Islet of Langerhans (tissue), 1 donor: ENCODE measurements at regions not wholly inside any gene's neighbourhood (a gene's known extent, or its start where the extent isn't known, plus 50 kb on each side); places are given as distances from the start of the nearest gene placed in this dataset.

Source experiments
- FAIRE-seq: peaks from one replicate; lab custom pipeline; 2011; peaks lifted over from hg19 to GRCh38; lab: Jason Lieb, UNC

- FAIRE-seq, result no peak
Measured at GRCh38 chr2:225340923-225341322, 58.6 kb upstream of the NYAP2 start.

GRCh38 chr2:225337183-225337582, 62.3 kb upstream of the NYAP2 start:
- no peak for FAIRE-seq

- no peak for FAIRE-seq
Measured at GRCh38 chr2:225334514-225334913, 65.0 kb upstream of the NYAP2 start.

DNA sequence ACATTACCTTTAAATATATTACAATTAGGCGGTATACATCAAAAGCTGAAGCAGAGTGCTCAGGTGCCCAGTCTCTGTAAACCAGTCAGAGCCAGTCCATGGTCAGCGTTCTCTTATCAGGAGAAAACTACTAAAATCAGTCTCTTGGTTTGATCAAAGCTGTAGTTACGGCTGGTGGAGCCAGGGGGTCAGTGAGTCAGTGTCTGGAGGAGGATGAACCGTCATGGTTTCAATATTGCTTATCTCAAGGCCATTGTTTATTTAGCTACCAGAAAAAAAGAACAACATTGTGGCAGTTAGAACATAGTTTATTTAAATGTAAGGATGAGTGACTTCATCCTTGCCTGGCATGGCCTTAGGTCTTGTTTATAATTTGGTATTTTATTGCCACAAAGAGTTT, 71.3 kb upstream of the NYAP2 start:
- no peak for FAIRE-seq

DNA sequence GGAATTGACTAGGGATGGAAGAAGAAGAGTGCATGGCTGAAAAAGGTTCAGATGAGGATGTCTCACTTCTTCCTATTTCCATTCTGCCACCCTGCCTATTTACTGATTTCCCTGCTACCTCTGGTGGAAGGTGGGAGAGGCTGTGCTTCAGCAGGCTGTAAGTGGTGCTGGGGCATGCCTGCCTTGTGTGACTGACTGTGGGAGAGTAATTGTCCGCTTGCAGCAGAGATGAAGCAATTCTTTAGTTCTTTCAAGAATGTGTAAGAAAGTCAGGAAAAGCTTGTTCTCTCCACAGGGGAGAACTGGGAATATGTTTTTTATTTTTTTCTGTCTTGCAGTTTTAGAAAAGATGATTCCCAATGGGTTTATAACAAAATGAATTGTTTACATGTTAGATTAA, 72.5 kb upstream of the NYAP2 start:
- no peak for FAIRE-seq

GRCh38 chr2:225319872-225320271, 79.6 kb upstream of the NYAP2 start:
- no peak for FAIRE-seq

DNA sequence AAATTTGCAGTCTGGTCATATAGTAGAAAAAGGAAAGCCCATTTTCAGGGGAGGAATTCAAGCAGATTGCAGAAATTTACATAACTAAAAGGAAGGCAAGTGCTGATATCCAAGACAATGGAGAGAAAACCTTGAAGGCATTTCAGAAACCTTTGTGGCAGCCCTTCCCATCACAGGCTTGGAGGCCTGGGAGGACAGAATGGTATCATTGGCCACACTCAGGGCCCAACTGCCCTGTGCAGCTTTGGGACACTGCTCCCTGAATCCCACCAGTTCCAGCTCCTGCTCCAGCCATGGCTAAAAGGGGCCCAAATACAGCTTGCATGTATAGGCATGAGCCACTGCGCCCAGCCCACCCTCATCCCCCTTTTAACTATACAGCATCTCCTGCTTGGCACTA, 81.1 kb upstream of the NYAP2 start:
- FAIRE-seq, result no peak

GRCh38 chr2:225317186-225317585, 82.3 kb upstream of the NYAP2 start:
- no peak for FAIRE-seq

- FAIRE-seq, result no peak
Measured at GRCh38 chr2:225310745-225311144, 88.8 kb upstream of the NYAP2 start.

DNA sequence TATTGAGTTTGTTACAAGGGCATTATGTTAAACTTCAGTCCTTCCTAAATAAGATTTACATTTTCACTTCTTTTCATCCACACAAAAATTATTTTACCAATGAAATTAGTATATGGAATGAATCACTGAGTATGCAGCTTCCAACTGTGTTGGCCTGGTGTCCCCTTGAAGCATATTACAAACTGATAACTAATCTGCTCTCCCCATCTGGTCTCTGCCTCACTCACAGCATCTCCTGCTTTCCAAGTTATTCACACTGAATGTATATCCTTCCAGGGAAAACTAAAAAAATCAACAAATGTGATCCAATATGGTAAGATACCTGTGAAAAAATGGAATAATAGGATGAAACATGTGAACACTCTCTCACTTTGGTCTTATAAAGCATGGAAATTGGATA, 90.0 kb upstream of the NYAP2 start:
- no peak for FAIRE-seq

GRCh38 chr2:225296951-225297350, 102.6 kb upstream of the NYAP2 start:
- no peak for FAIRE-seq

DNA sequence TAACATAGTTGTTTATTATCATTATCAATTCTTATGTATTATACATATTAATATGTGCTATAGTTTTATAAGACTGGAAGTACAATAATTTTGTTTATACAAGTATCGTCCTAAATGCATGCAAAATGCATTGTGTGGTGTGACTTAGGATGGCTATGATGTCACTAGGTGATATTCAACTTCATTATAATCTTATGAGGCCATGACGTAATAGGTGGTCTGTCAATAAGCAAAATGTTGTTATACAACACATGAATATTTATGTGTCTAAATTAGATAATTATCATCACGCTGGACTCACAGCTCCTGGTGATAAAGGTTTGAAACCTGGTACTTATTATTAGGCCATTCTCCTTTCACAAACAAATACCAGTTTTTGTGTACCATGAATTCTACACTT, 104.4 kb upstream of the NYAP2 start:
- FAIRE-seq, result no peak

DNA sequence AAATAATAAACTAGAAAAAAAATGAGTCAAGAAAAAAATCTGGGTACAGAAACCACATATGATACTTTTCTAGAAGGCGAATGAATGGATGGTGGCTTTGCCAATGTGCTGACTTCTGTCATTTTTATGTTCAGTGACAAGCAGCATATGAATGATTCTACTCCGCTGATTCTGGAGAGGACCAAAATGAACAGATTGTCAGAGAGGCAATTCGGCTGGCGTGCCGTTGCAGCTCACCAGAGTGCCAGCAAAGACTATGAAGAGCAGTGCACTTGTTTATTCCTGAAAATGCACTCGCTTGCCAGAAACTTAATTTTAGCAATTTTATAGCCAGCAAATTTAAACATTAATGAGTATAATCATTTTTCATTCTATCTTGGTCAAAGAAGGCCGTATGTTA, 105.9 kb upstream of the NYAP2 start:
- peak; percentile 93 for FAIRE-seq

DNA sequence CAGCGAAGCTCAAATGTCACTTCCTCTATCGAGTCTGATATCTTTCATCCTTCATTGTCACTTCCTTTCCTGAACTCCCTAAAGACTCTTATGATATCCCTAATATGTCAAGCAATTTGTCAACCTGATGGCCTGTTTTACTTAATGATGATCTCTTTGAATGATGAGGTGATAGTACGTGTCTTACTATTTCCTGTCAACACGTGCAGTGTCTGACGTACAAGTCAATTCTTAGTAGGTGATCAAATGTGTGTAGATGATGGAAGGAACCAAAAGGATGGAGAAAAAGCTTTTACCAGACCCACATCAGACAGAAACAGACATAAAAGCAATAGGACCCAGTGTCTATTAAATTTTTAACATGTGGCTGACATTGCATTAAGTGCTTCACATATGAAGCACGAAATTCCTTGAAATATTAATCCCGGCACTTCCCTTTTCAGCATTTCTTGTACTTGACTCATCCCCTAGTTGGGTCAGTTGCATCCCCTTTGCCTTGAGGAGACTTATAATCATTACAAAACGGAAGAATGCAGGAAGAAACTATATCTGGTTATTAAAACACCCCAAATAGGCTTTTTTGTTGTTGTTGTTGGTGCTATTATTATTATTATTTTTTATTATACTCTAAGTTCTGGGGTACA, 108.6 kb upstream of the NYAP2 start:
- no peak for FAIRE-seq

- FAIRE-seq, result no peak
Measured at GRCh38 chr2:225289659-225290058, 109.9 kb upstream of the NYAP2 start.

DNA sequence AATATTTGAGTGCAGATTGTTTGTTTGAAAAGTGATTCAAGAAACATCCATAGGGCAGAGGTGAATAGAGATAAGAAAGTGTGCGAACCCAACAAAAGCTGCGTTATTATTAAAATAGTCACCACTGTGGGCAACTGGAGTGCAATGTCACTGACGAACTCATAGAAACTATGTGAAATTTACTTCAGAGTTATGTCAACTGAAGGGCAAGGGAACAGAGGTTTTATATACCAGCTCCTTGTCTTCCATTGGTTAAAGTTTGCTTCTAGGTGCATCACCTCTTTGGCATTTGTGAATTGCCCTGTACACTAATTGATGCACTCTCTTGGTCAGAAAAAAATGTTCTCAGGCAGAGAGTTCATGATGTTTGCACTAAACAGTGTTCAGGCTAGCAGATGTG, 110.5 kb upstream of the NYAP2 start:
- FAIRE-seq, result no peak

GRCh38 chr2:225282858-225283710, 116.4 kb upstream of the NYAP2 start:
- peak; percentile 96 for FAIRE-seq

DNA sequence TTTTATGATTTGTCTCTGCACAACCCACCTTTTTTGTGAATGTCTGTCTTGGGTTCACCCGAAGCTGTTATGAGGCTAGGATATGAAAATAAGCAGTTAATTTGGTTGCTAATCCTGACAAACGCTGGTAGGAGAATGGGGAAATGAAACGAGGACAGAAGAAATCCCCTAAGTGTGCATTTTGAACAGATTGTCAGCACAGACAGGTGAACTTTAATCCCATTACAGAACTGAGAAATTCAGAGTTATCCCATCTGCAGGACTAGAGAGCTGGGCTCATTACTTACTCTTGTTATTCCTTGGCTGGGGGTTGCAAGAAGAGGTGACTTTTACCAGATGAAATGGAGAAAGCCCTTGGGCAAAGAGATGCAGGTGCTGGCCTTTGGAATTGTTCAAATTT, 123.3 kb upstream of the NYAP2 start:
- no peak for FAIRE-seq

DNA sequence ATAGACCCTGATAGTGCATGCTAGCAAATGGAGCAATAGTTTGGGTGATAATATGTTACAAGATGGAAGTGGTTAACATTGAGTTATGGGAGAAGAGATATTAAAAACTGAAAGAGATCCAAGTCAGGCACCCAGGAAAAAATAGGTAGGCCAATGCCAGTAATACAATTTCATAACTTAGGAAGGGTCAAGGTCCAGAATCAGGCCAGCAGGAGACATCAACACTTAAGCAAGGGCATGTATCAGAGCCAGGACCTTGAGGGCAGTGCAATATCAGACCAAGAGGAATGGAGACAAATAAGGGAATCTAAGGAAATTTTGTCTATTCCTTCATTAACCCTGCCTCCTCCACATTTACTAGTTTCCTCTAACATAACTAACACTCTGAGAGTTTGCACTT, 124.1 kb upstream of the NYAP2 start:
- FAIRE-seq, result no peak

DNA sequence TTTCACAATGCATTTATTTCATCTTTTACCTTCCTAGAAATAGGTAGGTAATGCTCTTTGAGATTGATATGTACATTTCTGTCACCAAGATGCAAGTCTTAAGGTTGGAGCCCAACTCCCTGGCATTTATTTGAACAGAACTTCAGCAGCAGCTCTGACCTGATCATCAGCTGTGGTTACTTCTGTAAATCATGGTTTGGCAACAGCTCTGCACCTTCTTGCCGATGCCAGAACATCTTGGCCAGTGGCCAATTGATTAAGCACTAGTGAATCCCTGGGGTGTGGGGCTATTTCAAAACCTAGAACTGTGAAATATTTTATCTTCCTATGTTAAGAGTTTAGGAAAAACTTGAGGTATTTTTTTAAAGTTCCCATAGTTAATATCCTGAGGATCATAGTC, 124.8 kb upstream of the NYAP2 start:
- FAIRE-seq, result no peak

- FAIRE-seq, result no peak
Measured at GRCh38 chr2:225272173-225272572, 127.3 kb upstream of the NYAP2 start.

DNA sequence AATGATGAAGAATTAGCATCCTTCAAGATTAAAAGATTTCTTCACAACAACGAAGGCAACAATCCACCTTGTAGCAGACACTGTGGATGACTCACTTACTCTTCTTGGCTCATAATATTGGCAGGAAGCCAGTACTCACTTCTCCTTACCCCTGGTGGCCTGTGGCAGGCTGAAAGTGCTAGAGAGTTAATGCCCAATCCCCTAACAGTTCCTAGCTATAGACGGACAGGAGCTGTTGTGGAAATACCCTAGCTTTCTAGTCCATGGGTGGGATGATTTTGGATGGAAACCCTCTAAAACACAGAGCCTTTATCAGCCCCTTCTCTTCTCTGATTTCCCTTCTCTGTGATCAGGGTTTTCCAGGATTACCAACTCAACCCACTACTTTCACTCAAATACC, 128.6 kb upstream of the NYAP2 start:
- FAIRE-seq, result no peak

DNA sequence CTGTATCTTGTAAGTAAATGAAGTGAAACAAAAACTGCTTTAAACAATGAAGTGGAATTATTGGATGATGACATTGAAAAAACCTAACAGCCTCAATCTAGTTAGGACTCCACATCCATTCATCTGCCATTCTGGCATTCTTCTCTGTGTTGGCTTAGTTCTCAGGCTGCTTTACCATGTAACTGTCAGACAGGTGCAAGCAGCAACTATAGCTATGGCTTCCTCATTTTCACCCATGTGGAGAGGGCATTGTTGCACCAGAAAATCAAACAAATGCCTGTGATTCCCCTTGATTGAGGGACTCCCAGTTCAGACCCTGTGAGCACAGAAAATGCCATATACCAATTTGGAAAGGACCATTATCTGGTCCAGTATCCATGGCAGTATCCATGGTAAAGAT, 129.5 kb upstream of the NYAP2 start:
- no peak for FAIRE-seq

- no peak for FAIRE-seq
Measured at GRCh38 chr2:225254363-225254762, 145.1 kb upstream of the NYAP2 start.
